Endothelial cell of umbilical vein (primary cell): ENCODE measurements at regions not wholly inside any gene's neighbourhood (a gene's known extent, or its start where the extent isn't known, plus 50 kb on each side); places are given as distances from the start of the nearest gene placed in this dataset.
"Not testable (repeated sequence)": the region's sequence is repeated elsewhere in the genome, so short reads cannot be mapped to it uniquely, and the experiment has no call there.

Experiments
- BruUV-seq: library from RNA; stranded (reverse); fragments of 400-500 nt; replicated peaks from 2 replicates; lab custom pipeline; 2021; lab: Mats Ljungman, UMichigan
- CTCF ChIA-PET: fragments of 300-600, 350-600 bp; sonication (Branson Sonifier 250); formaldehyde crosslinking; loops from one replicate; lab custom pipeline; 2021; ENCODE audit warnings: antibody characterized with exemption, inconsistent platforms; lab: Charles Lee
- POLR2A ChIA-PET: fragments of 300-600, 350-600 bp; sonication (Branson Sonifier 250); formaldehyde crosslinking; loops from one replicate; lab custom pipeline; 2021; ENCODE audit warnings: antibody characterized with exemption, inconsistent platforms; lab: Charles Lee
- DNase-seq: peaks from one replicate; pipeline ENCODE4 v3.0.0-alpha.2; 2011; ENCODE audit warnings: low read depth, low spot score
- FAIRE-seq: peaks from 2 replicates; lab custom pipeline; 2011; peaks lifted over from hg19 to GRCh38; lab: Jason Lieb, UNC
- H2AFZ ChIP-seq: 2 replicates; pipeline ENCODE4 v1.6.0; 2012; ENCODE audit warnings: low read depth, low read length, control low read depth, inconsistent platforms
- H3K27ac ChIP-seq: 2 replicates; pipeline ENCODE4 v1.5.1; 2011; ENCODE audit warnings: low read depth, mild to moderate bottlenecking, control low read depth, low read length, moderate library complexity; ENCODE audit not compliant: insufficient read depth
- H3K27me3 ChIP-seq, 2 experiments: 2 replicates each; pipeline versions ENCODE4 v1.6.0 to v1.6.1; 2011; ENCODE audit warnings: low read length in 2 of 2, mixed read lengths in 1 of 2; ENCODE audit not compliant: control insufficient read depth in 2 of 2, insufficient read depth in 2 of 2
- H3K36me3 ChIP-seq, 2 experiments: 2 replicates in 1 of 2; 3 replicates in 1 of 2; pipeline ENCODE4 v1.5.1; 2011; ENCODE audit warnings: low read length in 2 of 2, mild to moderate bottlenecking in 1 of 2, moderate library complexity in 1 of 2; ENCODE audit not compliant: control insufficient read depth in 2 of 2, insufficient read depth in 2 of 2; ENCODE audit errors: extremely low read depth in 1 of 2
- H3K4me1 ChIP-seq: 3 replicates; pipeline ENCODE4 v1.5.1; 2011; ENCODE audit warnings: mild to moderate bottlenecking, low read length; ENCODE audit not compliant: control insufficient read depth, insufficient read depth; ENCODE audit errors: extremely low read depth
- H3K4me2 ChIP-seq: 2 replicates; pipeline ENCODE4 v1.6.1; 2011; ENCODE audit warnings: low read length, control low read depth, mixed read lengths; ENCODE audit not compliant: insufficient read depth
- H3K4me3 ChIP-seq, 3 experiments: fragments of 200-600 bp in 1 of 3; sonication (generic), shearing (Covaris generic) in 1 of 3; replicated peaks in 1 of 3; 2 replicates each; pipeline ENCODE4 v1.5.1; 2011 to 2016; ENCODE audit warnings: control low read depth in 3 of 3, low read length in 3 of 3, mild to moderate bottlenecking in 2 of 3, inconsistent platforms in 1 of 3, low read depth in 1 of 3, moderate library complexity in 1 of 3; ENCODE audit not compliant: insufficient read depth in 1 of 3
- H3K79me2 ChIP-seq: 2 replicates; pipeline ENCODE4 v1.6.0; 2012; ENCODE audit warnings: low read length, inconsistent platforms; ENCODE audit not compliant: control insufficient read depth, insufficient read depth
- H3K9ac ChIP-seq: replicated peaks from 2 replicates; pipeline ENCODE3; 2011; ENCODE audit warnings: low read length, control low read depth; ENCODE audit not compliant: insufficient read depth; ENCODE audit errors: extremely low read depth
- H3K9me1 ChIP-seq: replicated peaks from 3 replicates; pipeline ENCODE4 v1.6.0; 2011; ENCODE audit warnings: mild to moderate bottlenecking, low read length; ENCODE audit not compliant: control insufficient read depth, insufficient read depth; ENCODE audit errors: extremely low read depth
- H3K9me3 ChIP-seq: replicated peaks from 2 replicates; pipeline ENCODE4 v1.5.1; 2012; ENCODE audit warnings: low read length, inconsistent platforms; ENCODE audit not compliant: control insufficient read depth, insufficient read depth
- H4K20me1 ChIP-seq: replicated peaks from 2 replicates; pipeline ENCODE3; 2011; ENCODE audit warnings: mild to moderate bottlenecking, low read length; ENCODE audit not compliant: control insufficient read depth, insufficient read depth; ENCODE audit errors: extremely low read depth
- EZH2 ChIP-seq: IDR thresholded peaks from 2 replicates; pipeline ENCODE4 v1.6.1; 2012; ENCODE audit warnings: borderline replicate concordance, low read depth, mild to moderate bottlenecking, moderate library complexity, low read length, inconsistent platforms; ENCODE audit not compliant: severe bottlenecking
- GATA2 ChIP-seq: IDR thresholded peaks from 2 replicates; pipeline ENCODE4 v1.7.0; 2011; ENCODE audit warnings: low read depth, mild to moderate bottlenecking, moderate library complexity, mixed read lengths, low read length; ENCODE audit not compliant: insufficient read length, insufficient read depth
- POLR2A ChIP-seq: IDR thresholded peaks from 2 replicates; pipeline ENCODE4 v1.6.1; 2012; ENCODE audit warnings: low read depth, mild to moderate bottlenecking, control low read depth, low read length
- POLR2AphosphoS5 ChIP-seq: IDR thresholded peaks from 2 replicates; pipeline ENCODE4 v1.6.1; 2012; ENCODE audit warnings: low read depth, mild to moderate bottlenecking, control low read depth, low read length, moderate library complexity; ENCODE audit not compliant: insufficient read depth
- dilution Hi-C: fragments of 300-500 bp; cut with MboI; formaldehyde crosslinking; loops from one replicate; pipeline ENCODE4 v1.15.0; 2019; ENCODE audit warnings: low sequenced_read_pairs; ENCODE audit not compliant: extremely low pct_ligation_motif_present
- intact Hi-C: fragments of 100-400 bp; cut with micrococcal nuclease; formaldehyde crosslinking; loops from one replicate; pipeline ENCODE4 v1.10.0; 2022

DNA sequence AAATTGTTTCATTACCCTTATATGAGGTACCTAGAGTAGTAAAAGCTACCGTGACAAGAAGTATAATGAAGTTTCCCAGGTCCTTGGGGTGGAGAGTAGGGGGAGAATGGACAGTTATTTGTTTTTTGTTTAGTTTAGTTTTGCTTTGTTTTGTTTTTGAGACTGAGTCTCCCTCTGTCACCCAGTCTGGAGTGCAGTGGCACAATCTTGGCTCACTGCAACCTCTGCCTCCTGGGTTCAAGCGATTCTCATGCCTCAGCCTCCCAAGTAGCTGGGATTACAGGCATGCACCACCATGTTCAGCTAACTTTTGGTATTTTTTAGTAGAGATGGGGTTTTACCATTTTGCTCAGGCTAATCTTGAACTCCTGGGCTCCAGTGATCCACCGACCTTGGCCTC lies 94.2 kb downstream of the VPREB1 start:
- H3K9me1 ChIP-seq, intact Hi-C loops, H3K9ac ChIP-seq, FAIRE-seq, H3K79me2 ChIP-seq, H3K36me3 ChIP-seq, H2AFZ ChIP-seq, CTCF ChIA-PET, H3K9me3 ChIP-seq, H4K20me1 ChIP-seq, H3K4me2 ChIP-seq, DNase-seq, H3K4me3 ChIP-seq, dilution Hi-C loops, H3K27ac ChIP-seq, BruUV-seq, H3K4me1 ChIP-seq, POLR2A ChIA-PET: not testable (repeated sequence)
- H3K27me3 ChIP-seq: peaks cover 7 to 23% of the 10 kb centered on the region in 2 experiments

- FAIRE-seq: no peak
- dilution Hi-C loops: no loop called here
- no TSS peak for BruUV-seq
Observed at GRCh38 chr22:22341736-22342135, 97.2 kb downstream of the VPREB1 start.

More at GRCh38 chr22:22341736-22342135, 97.2 kb downstream of the VPREB1 start:
- Histone ChIP-seq H3K27me3 (peaks cover 6 to 23% of the 10 kb centered on the region in 2 experiments), H2AFZ (no peak overlapping the region), H3K9ac (no peak overlapping the region), H3K9me3 (no peaks in the 10 kb centered on the region), H4K20me1 (no peaks in the 10 kb centered on the region), H3K36me3 (no peaks in the 10 kb centered on the region), H3K9me1 (no peaks in the 10 kb centered on the region), H3K79me2 (no peaks in the 10 kb centered on the region), H3K4me2 (no peak overlapping the region), H3K4me1 (no peaks in the 10 kb centered on the region), H3K27ac (no peak overlapping the region), H3K4me3 (no peak overlapping the region)
- ChIA-PET POLR2A (no interaction called here), CTCF (interaction anchor here (0.6 to 1.6 kb wide), 2 partner anchors 15 to 22 kb away, joined by 5 to 7 read pairs; no protein-coding TSS in a partner anchor)
- TF ChIP-seq POLR2A: no peak
- no peak for TF ChIP-seq GATA2
- no peak for TF ChIP-seq POLR2AphosphoS5
- TF ChIP-seq EZH2: no peak
- intact Hi-C loops: no loop called here
- DNase-seq: no peak
